Stomach (tissue), 4 donors: ENCODE measurements at regions not wholly inside any gene's neighbourhood (a gene's known extent, or its start where the extent isn't known, plus 50 kb on each side); places are given as distances from the start of the nearest gene placed in this dataset.

Experiments
- EP300 ChIP-seq: sonication (generic); formaldehyde crosslinking; IDR thresholded peaks from one replicate; pipeline ENCODE4 v1.6.1; 2017; ENCODE audit warnings: antibody characterized with exemption
- POLR2A ChIP-seq, 4 donors: fragments of 450-650 bp; IDR thresholded peaks; one replicate each; pipeline ENCODE4 v1.6.1; 2016; ENCODE audit warnings: antibody characterized with exemption in 4 of 4, control low read depth in 2 of 4, mild to moderate bottlenecking in 1 of 4, moderate library complexity in 1 of 4
- POLR2AphosphoS5 ChIP-seq, 3 donors: sonication (generic); formaldehyde crosslinking; IDR thresholded peaks; one replicate each; pipeline ENCODE4 v1.6.1; 2016; ENCODE audit warnings: antibody characterized with exemption in 3 of 3
- TF ChIP-seq, protein P1 (sequence below), 7 experiments: fragments of 450-650 bp in 4 of 7; fragments of 200-600 bp in 3 of 7; sonication (generic) in 3 of 7; IDR thresholded peaks; one replicate each; pipeline ENCODE4 v1.5.1; 2016 to 2019; ENCODE audit warnings: antibody characterized with exemption in 7 of 7, control low read depth in 2 of 7, mild to moderate bottlenecking in 1 of 7

DNA sequence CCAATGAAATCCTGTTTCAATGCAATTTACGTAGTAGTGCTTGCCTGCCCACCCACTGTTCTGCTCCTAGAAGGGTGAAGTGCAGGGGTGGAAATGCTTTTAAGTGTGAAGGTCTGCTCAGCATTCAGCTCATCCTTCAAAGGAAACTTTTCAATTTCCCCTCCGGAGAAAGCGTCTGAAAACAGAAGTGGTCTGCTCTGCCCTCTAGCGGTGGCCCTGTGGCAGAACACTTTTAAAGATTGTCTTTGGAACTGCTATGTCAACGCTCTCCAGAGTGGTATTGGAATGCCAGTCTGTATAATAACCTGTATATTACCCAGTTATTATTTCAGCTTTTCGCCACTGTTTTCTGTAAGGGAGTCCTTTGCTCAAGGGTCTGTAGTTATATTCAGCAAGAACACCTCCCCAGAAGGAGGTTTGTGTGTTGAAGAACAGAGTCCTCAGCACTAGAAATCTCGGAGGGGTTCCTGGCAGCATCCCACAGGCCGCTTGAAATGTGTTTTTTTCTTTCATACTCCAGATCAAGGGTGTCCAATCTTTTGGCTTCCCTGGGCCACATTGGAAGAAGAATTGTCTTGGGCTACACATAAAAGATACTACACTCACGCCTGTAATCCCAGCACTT is 63.1 kb upstream of the KLHL31 start:
- TF ChIP-seq, protein P1, sequence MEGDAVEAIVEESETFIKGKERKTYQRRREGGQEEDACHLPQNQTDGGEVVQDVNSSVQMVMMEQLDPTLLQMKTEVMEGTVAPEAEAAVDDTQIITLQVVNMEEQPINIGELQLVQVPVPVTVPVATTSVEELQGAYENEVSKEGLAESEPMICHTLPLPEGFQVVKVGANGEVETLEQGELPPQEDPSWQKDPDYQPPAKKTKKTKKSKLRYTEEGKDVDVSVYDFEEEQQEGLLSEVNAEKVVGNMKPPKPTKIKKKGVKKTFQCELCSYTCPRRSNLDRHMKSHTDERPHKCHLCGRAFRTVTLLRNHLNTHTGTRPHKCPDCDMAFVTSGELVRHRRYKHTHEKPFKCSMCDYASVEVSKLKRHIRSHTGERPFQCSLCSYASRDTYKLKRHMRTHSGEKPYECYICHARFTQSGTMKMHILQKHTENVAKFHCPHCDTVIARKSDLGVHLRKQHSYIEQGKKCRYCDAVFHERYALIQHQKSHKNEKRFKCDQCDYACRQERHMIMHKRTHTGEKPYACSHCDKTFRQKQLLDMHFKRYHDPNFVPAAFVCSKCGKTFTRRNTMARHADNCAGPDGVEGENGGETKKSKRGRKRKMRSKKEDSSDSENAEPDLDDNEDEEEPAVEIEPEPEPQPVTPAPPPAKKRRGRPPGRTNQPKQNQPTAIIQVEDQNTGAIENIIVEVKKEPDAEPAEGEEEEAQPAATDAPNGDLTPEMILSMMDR (IDR thresholded peaks at IDR 0.05), result peak in 5 of 7 experiments; percentile 72 to 90 (median 85)
- no peak for TF ChIP-seq EP300
- no peak for TF ChIP-seq POLR2A (IDR thresholded peaks at IDR 0.05)
- TF ChIP-seq POLR2AphosphoS5 (IDR thresholded peaks at IDR 0.05), result no peak
